Activated T-helper 17 cell treated with anti-CD3 and anti-CD28 coated beads, Interleukin-2, amount 50 U/mL, for 72 hours (primary cell): ENCODE measurements at regions not wholly inside any gene's neighbourhood (a gene's known extent, or its start where the extent isn't known, plus 50 kb on each side); places are given as distances from the start of the nearest gene placed in this dataset.
A peak's percentile ranks its signal among the peaks of the same experiment; 100 is the strongest.
"Not testable (repeated sequence)": the region's sequence is repeated elsewhere in the genome, so short reads cannot be mapped to it uniquely, and the experiment has no call there.

Experiments used
- ATAC-seq: fragments of 150-1000 bp; cut with Tn5 transposase; replicated peaks from 2 replicates; pipeline ENCODE4 v1.10.0; 2021; ENCODE audit warnings: mild to moderate bottlenecking, moderate library complexity
- H3K27ac Mint-ChIP-seq: one replicate; pipeline ENCODE4 v1.8.0; 2022; ENCODE audit warnings: mixed read lengths
- H3K27me3 Mint-ChIP-seq: one replicate; pipeline ENCODE4 v1.8.0; 2022; ENCODE audit warnings: mixed read lengths
- H3K36me3 Mint-ChIP-seq: one replicate; pipeline ENCODE4 v1.8.0; 2022; ENCODE audit warnings: low read depth, mild to moderate bottlenecking, mixed read lengths
- H3K4me1 Mint-ChIP-seq: one replicate; pipeline ENCODE4 v1.8.0; 2022; ENCODE audit warnings: mixed read lengths
- H3K4me3 Mint-ChIP-seq: one replicate; pipeline ENCODE4 v1.8.0; 2022; ENCODE audit warnings: mild to moderate bottlenecking, mixed read lengths
- H3K9me3 Mint-ChIP-seq: one replicate; pipeline ENCODE4 v1.8.0; 2022; ENCODE audit warnings: mixed read lengths

DNA sequence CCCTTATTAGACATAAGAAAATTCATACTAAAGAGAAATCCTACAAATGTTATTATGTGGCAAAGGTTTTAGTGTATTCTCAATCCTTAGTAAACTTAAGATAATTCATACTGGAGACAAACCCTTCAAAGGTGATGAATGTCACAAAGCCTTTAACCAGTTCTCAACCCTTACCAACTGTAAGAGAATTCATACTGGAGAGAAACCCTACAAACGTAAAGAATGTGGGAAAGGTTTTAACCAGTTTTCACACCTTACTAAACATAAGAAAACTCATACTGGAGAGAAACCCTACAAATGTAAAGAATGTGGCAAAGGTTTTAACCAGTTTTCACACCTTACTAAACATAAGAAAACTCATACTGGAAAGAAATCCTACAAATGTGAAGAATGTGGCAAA is 93.2 kb downstream of the ZNF680 start:
- H3K36me3 Mint-ChIP-seq = peaks cover 8% of the 10 kb centered on the region
- no peaks in the 10 kb centered on the region for H3K27me3 Mint-ChIP-seq
- no peaks in the 10 kb centered on the region for H3K4me1 Mint-ChIP-seq
- no peak overlapping the region for H3K27ac Mint-ChIP-seq
- no peak for ATAC-seq
- peaks cover 14% of the 10 kb centered on the region for H3K9me3 Mint-ChIP-seq
- H3K4me3 Mint-ChIP-seq = no peak overlapping the region

DNA sequence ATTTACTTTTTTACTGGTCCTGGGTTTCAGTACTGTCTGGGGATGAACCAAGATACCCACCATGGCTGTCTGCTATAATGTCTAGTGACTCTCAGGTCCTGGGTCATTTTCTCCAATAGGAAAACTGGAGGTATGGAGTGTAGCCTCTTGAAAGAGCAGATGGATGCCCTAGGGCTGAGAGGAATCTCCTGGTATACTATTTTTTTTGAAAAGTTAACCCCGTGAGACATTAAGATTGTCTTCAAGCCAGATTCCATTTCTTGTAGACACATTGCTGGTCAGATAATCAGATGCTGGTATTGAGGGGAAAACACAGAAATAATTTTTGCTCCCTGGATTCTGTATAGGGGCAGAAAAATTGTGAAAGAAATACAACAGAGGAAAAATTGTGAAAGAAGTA is 97.3 kb downstream of the ZNF680 start:
- Mint-ChIP-seq H3K4me3 (no peak overlapping the region), H3K27me3 (no peaks in the 10 kb centered on the region), H3K4me1 (no peaks in the 10 kb centered on the region), H3K27ac (no peak overlapping the region), H3K36me3 (peaks cover 8% of the 10 kb centered on the region), H3K9me3 (peaks cover 14% of the 10 kb centered on the region)
- ATAC-seq = no peak

DNA sequence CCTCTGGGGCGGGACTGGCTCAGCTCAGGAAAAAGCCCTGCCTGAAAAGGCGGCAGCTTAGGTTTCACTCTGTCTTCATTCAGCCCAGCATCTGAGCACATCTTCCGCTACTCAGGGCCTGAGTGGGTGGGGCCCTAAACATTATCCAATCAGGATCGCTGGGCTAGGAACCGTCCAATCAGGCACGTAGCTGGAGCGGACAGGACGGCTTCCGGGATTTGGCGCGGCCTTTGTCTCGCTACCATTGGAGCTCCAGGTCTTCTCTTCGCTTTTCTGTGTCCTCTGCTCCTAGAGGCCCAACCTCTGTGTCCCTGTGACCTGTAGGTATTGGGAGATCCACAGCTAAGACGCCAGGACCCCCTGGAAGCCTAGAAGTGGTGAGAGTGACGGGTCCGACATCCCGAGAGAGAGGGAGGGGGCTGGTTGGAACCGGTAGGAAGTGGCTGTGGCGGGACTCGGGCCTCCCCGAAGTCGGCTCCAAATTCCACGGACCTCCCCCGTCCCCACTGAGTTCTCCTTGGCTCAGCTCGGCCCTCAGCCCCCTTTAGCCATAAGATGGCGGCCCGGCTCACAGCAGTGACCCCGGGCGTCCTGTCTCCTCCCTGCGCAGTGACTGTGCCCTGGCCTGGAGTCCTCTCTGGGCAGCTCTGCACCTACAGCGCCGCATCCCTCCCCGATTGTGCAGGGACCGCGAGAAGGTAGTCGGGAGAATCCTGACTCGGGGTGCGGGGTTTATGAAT is 99.1 kb downstream of the ZNF680 start:
- ATAC-seq = peak; percentile 100
- Mint-ChIP-seq H3K4me1 (no peaks in the 10 kb centered on the region), H3K4me3 (peak overlapping the region; percentile 73), H3K9me3 (peaks cover 4% of the 10 kb centered on the region), H3K27me3 (no peaks in the 10 kb centered on the region), H3K27ac (peak overlapping the region; percentile 52), H3K36me3 (peaks cover 8% of the 10 kb centered on the region)

DNA sequence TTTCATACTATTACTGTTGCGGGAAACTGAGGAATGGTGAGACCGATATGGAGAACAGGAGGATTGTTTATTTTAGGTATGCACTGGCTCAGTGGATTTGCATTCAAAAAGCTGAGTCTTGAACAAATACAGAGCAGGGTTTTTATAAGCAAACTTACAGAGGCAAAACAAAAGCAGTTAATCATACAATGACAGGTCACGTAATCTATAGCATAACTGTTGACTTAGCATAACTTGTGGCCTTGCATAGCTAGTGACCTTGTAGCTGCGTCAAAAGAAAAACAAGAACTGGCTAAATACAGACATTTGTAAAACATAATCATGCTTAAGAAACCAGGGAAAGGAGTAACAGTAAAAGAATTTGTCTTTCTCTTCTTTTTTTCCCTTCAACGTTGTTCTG is 103.0 kb downstream of the ZNF680 start:
- H3K27me3 Mint-ChIP-seq, H3K9me3 Mint-ChIP-seq, ATAC-seq, H3K27ac Mint-ChIP-seq, H3K4me1 Mint-ChIP-seq, H3K4me3 Mint-ChIP-seq, H3K36me3 Mint-ChIP-seq: not testable (repeated sequence)

DNA sequence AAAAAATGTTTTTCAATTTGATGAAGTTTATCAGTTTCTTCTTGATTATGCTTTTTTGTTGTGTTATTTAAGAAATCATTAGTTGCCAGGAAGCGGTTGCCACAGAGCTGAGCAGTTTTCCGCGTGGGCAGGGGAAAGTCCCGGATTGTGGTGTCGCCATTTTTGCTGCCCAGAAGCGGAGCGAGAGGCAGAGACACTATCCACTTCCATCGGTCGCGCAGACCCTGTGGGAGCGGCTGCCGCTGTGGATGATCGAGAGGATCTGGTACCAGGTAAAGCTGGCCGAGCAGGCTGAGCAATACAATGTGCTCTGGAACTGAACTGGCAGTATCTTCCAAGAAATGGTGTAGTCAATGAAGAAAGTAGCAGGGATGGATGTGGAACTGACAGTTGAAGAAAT is 119.8 kb downstream of the ZNF736 start:
- peaks cover 3% of the 10 kb centered on the region for H3K27me3 Mint-ChIP-seq
- no peak overlapping the region for H3K4me3 Mint-ChIP-seq
- H3K4me1 Mint-ChIP-seq = no peaks in the 10 kb centered on the region
- no peak for ATAC-seq
- H3K27ac Mint-ChIP-seq = no peak overlapping the region
- H3K36me3 Mint-ChIP-seq = no peaks in the 10 kb centered on the region
- peaks cover 3% of the 10 kb centered on the region for H3K9me3 Mint-ChIP-seq

DNA sequence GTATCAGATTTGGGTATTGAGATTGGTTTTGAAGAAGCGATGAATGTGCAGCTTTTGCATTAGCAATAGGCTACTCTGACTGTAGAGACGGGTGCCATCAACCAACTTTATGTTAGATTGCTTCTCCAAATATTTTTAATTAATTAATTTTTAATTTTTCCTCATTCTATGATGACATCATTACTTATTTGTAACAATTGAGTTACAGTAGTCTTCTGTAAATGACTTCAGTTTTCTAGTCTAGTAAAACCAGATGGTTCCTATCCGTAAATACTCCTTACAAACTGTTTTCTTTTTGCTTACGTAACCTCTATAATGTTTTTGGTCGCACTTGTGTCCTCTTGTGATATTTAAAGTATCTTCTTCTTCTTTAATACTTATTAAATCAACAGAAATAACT is 118.1 kb downstream of the ZNF736 start:
- ATAC-seq = no peak
- H3K27ac Mint-ChIP-seq = no peak overlapping the region
- H3K4me1 Mint-ChIP-seq = no peaks in the 10 kb centered on the region
- H3K9me3 Mint-ChIP-seq = peaks cover 3% of the 10 kb centered on the region
- no peak overlapping the region for H3K4me3 Mint-ChIP-seq
- no peaks in the 10 kb centered on the region for H3K27me3 Mint-ChIP-seq
- H3K36me3 Mint-ChIP-seq = no peaks in the 10 kb centered on the region

DNA sequence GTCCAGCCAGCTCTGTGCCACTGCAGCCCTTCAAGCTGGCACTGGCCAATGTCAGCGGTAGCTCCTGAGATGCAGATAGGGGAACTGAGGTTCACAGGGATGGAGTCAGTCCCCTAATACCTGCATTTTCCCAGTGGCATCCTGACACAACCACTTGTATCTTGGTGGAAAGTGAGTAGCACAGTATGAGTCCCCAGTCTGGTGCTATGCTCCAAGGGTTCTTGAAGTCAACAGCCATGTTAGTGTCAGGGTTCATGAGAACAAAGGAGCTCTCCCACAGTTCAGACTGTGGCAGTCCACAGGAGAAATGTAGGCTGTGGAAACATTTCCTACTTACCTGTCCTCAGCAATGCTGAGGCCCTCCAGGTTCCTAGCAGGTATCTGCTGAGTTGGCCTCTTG is 115.5 kb downstream of the ZNF736 start:
- no peak overlapping the region for H3K27ac Mint-ChIP-seq
- H3K4me1 Mint-ChIP-seq = no peaks in the 10 kb centered on the region
- no peaks in the 10 kb centered on the region for H3K36me3 Mint-ChIP-seq
- H3K9me3 Mint-ChIP-seq = peaks cover 5% of the 10 kb centered on the region
- no peak overlapping the region for H3K4me3 Mint-ChIP-seq
- ATAC-seq = no peak
- H3K27me3 Mint-ChIP-seq = no peaks in the 10 kb centered on the region

DNA sequence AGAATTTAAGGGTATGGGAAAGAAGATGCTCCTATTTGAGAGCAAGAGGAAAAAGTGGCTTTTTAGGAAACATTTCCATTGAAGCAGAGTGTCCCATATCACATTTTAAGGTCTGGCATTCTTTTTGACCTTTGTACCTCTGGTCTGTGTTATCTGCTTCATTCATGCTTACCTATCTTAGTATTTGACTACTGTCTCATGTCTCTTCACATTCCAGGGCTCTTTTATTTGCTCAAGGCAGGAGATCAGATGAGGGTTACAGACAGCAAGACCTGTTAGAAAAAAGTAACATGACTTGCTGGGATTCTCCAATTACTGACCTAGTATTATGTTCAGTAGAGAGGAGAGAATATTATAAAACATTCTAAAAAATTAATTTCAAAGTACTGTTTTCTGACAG is 111.7 kb downstream of the ZNF736 start:
- H3K9me3 Mint-ChIP-seq = peaks cover 10% of the 10 kb centered on the region
- not testable (repeated sequence) for H3K27ac Mint-ChIP-seq, H3K4me3 Mint-ChIP-seq, ATAC-seq, H3K4me1 Mint-ChIP-seq, H3K27me3 Mint-ChIP-seq, H3K36me3 Mint-ChIP-seq

DNA sequence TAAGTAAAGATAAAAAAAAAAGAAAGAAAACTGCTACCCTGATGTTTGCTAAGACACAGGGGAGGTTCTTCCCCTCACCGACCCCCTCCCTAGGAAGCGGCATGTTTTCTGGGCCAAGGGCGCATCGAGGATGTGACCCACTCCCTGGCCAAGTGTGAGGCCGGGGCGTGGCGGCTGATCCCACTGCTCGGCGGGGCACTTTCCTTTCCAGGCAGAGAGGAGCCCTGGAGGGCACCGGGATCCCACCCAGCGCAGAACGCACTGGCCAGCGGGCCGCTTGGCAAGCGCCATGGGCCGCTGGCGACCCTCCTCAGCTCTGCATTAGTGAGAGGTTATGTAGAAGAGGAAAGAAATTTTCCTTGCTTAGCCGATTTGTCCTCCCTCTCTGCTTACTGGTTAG is 93.4 kb downstream of the ZNF736 start:
- peaks cover 4% of the 10 kb centered on the region for H3K9me3 Mint-ChIP-seq
- no peaks in the 10 kb centered on the region for H3K36me3 Mint-ChIP-seq
- no peaks in the 10 kb centered on the region for H3K27me3 Mint-ChIP-seq
- H3K27ac Mint-ChIP-seq = no peak overlapping the region
- ATAC-seq = no peak
- no peaks in the 10 kb centered on the region for H3K4me1 Mint-ChIP-seq
- H3K4me3 Mint-ChIP-seq = no peak overlapping the region
